DLD1 (cell line): ENCODE measurements at regions not wholly inside any gene's neighbourhood (a gene's known extent, or its start where the extent isn't known, plus 50 kb on each side); places are given as distances from the start of the nearest gene placed in this dataset.

Experiments
- in situ Hi-C: cut with HindIII; loops from 2 replicates; pipeline ENCODE4 v1.10.0; 2017; ENCODE audit warnings: low sequenced_read_pairs

- in situ Hi-C loops: no loop called here
Measured at GRCh38 chr2:234732404-234733092, 219.3 kb upstream of the SH3BP4 start.

GRCh38 chr2:234731236-234731635 is 220.6 kb upstream of the SH3BP4 start:
- in situ Hi-C loops: no loop called here

- in situ Hi-C loops: no loop called here
Measured at GRCh38 chr2:234730066-234730640, 221.7 kb upstream of the SH3BP4 start.

GRCh38 chr2:234725528-234726264 is 226.1 kb upstream of the SH3BP4 start:
- in situ Hi-C loops: no loop called here

- in situ Hi-C loops: no loop called here
Measured at GRCh38 chr2:234724850-234725249, 227.0 kb upstream of the SH3BP4 start.

GRCh38 chr2:234723400-234723799 is 226.5 kb upstream of the ARL4C start:
- in situ Hi-C loops: no loop called here

GRCh38 chr2:234722176-234722575 is 225.3 kb upstream of the ARL4C start:
- in situ Hi-C loops: no loop called here

GRCh38 chr2:234719116-234719716 is 222.3 kb upstream of the ARL4C start:
- in situ Hi-C loops: no loop called here

GRCh38 chr2:234716271-234716670 is 219.4 kb upstream of the ARL4C start:
- in situ Hi-C loops: no loop called here

GRCh38 chr2:234715671-234716250 is 218.9 kb upstream of the ARL4C start:
- in situ Hi-C loops: no loop called here

- in situ Hi-C loops: no loop called here
Measured at GRCh38 chr2:234714711-234715110, 217.8 kb upstream of the ARL4C start.

GRCh38 chr2:234712421-234712935 is 215.6 kb upstream of the ARL4C start:
- in situ Hi-C loops: no loop called here

GRCh38 chr2:234711308-234711707 is 214.4 kb upstream of the ARL4C start:
- in situ Hi-C loops: no loop called here

- in situ Hi-C loops: no loop called here
Measured at GRCh38 chr2:234710587-234710986, 213.7 kb upstream of the ARL4C start.

GRCh38 chr2:234710066-234710465 is 213.2 kb upstream of the ARL4C start:
- in situ Hi-C loops: no loop called here

- in situ Hi-C loops: no loop called here
Measured at GRCh38 chr2:234708717-234709116, 211.8 kb upstream of the ARL4C start.

- in situ Hi-C loops: no loop called here
Measured at GRCh38 chr2:234708091-234708683, 211.3 kb upstream of the ARL4C start.

- in situ Hi-C loops: no loop called here
Measured at GRCh38 chr2:234706086-234706485, 209.2 kb upstream of the ARL4C start.

GRCh38 chr2:234705108-234705507 is 208.2 kb upstream of the ARL4C start:
- in situ Hi-C loops: no loop called here

GRCh38 chr2:234703258-234703657 is 206.4 kb upstream of the ARL4C start:
- in situ Hi-C loops: no loop called here

GRCh38 chr2:234702731-234703225 is 205.9 kb upstream of the ARL4C start:
- in situ Hi-C loops: no loop called here
